Neural cell (in vitro differentiated cells): ENCODE measurements at regions not wholly inside any gene's neighbourhood (a gene's known extent, or its start where the extent isn't known, plus 50 kb on each side); places are given as distances from the start of the nearest gene placed in this dataset.

ENCODE experiments used
- H2AFZ ChIP-seq: fragments of 200-600, 300-800 bp; sonication (generic), shearing (Covaris generic); 2 replicates; pipeline ENCODE4 v1.6.0; 2014; ENCODE audit warnings: low read depth, mild to moderate bottlenecking, antibody characterized with exemption, low read length, moderate library complexity
- H3F3A ChIP-seq: fragments of 200-600 bp; shearing (Covaris generic); 2 replicates; pipeline ENCODE4 v1.6.1; 2016; ENCODE audit warnings: mild to moderate bottlenecking, moderate library complexity, mixed read lengths, antibody characterized with exemption, low read length; ENCODE audit not compliant: insufficient read depth, poor library complexity, severe bottlenecking
- H3K27ac ChIP-seq: fragments of 200-600, 300-800 bp; sonication (generic), shearing (Covaris generic); 2 replicates; pipeline ENCODE4 v1.5.1; 2014; ENCODE audit warnings: mild to moderate bottlenecking, low read length, moderate library complexity
- H3K27me3 ChIP-seq: fragments of 300-800, 200-600 bp; sonication (generic), shearing (Covaris generic); 2 replicates; pipeline ENCODE4 v1.6.0; 2014; ENCODE audit warnings: mild to moderate bottlenecking, low read depth, low read length, moderate library complexity; ENCODE audit not compliant: insufficient read depth
- H3K36me3 ChIP-seq: fragments of 300-800, 200-600 bp; sonication (generic), shearing (Covaris generic); 2 replicates; pipeline ENCODE4 v1.5.1; 2014; ENCODE audit warnings: mild to moderate bottlenecking, antibody characterized with exemption, low read length, moderate library complexity; ENCODE audit not compliant: insufficient read depth
- H3K4me2 ChIP-seq: fragments of 300-800, 200-600 bp; sonication (generic), shearing (Covaris generic); 2 replicates; pipeline ENCODE4 v1.6.0; 2014; ENCODE audit warnings: mild to moderate bottlenecking, low read length
- H3K4me3 ChIP-seq: fragments of 300-800, 200-600 bp; sonication (generic), shearing (Covaris generic); 2 replicates; pipeline ENCODE4 v1.5.1; 2014; ENCODE audit warnings: mild to moderate bottlenecking, low read length, moderate library complexity
- H3K79me2 ChIP-seq: fragments of 200-600 bp; shearing (Covaris generic); replicated peaks from 2 replicates; pipeline ENCODE4 v1.6.0; 2014; ENCODE audit warnings: mild to moderate bottlenecking, low read length, moderate library complexity; ENCODE audit not compliant: insufficient read depth
- H3K9ac ChIP-seq: fragments of 300-800, 200-600 bp; sonication (generic), shearing (Covaris generic); 2 replicates; pipeline ENCODE4 v1.6.1; 2016; ENCODE audit warnings: mild to moderate bottlenecking, low read length, mixed read lengths
- H3K9me2 ChIP-seq: fragments of 200-600 bp; shearing (Covaris generic); 2 replicates; pipeline ENCODE4 v1.6.1; 2016; ENCODE audit warnings: mild to moderate bottlenecking, low read length, mixed read lengths; ENCODE audit not compliant: insufficient read depth
- H3K9me3 ChIP-seq: fragments of 200-600, 300-800 bp; sonication (generic), shearing (Covaris generic); 2 replicates; pipeline ENCODE4 v1.6.1; 2016; ENCODE audit warnings: mild to moderate bottlenecking, mixed run types, low read length, moderate library complexity, mixed read lengths
- H4K20me1 ChIP-seq: fragments of 200-600 bp; shearing (Covaris generic); 2 replicates; pipeline ENCODE4 v1.6.1; 2016; ENCODE audit warnings: mild to moderate bottlenecking, mixed run types; ENCODE audit not compliant: insufficient read depth
- EP300 ChIP-seq: fragments of 450-650 bp; conservative IDR thresholded peaks from 2 replicates; pipeline ENCODE4 v1.6.1; 2014; ENCODE audit warnings: antibody characterized with exemption, mild to moderate bottlenecking, moderate library complexity; ENCODE audit not compliant: poor library complexity, severe bottlenecking
- EZH2 ChIP-seq: fragments of 200-600, 300-800 bp; shearing (Covaris generic), sonication (generic); IDR thresholded peaks from 2 replicates; pipeline ENCODE4 v1.6.1; 2014; ENCODE audit warnings: antibody characterized with exemption, low read length, borderline replicate concordance, mild to moderate bottlenecking; ENCODE audit not compliant: insufficient read depth, poor library complexity, severe bottlenecking
- MXI1 ChIP-seq: fragments of 450-650 bp; conservative IDR thresholded peaks from 2 replicates; pipeline ENCODE4 v1.6.1; 2014; ENCODE audit warnings: antibody characterized with exemption, mild to moderate bottlenecking; ENCODE audit not compliant: poor library complexity, severe bottlenecking
- POLR2AphosphoS5 ChIP-seq: IDR thresholded peaks from 2 replicates; pipeline ENCODE4 v1.6.1; 2012
- RAD21 ChIP-seq: fragments of 450-650 bp; conservative IDR thresholded peaks from 2 replicates; pipeline ENCODE4 v1.6.1; 2014; ENCODE audit warnings: antibody characterized with exemption, mild to moderate bottlenecking, moderate library complexity
- SMC3 ChIP-seq: fragments of 450-650 bp; conservative IDR thresholded peaks from 2 replicates; pipeline ENCODE4 v1.6.1; 2014; ENCODE audit warnings: antibody characterized with exemption, mild to moderate bottlenecking, moderate library complexity; ENCODE audit not compliant: poor library complexity
- TAF1 ChIP-seq: IDR thresholded peaks from 2 replicates; pipeline ENCODE4 v1.6.1; 2012; ENCODE audit warnings: low read depth
- TF ChIP-seq, protein P1 (sequence below): fragments of 450-650 bp; IDR thresholded peaks from 2 replicates; pipeline ENCODE4 v1.5.1; 2014; ENCODE audit warnings: antibody characterized with exemption, mild to moderate bottlenecking, moderate library complexity; ENCODE audit not compliant: poor library complexity, severe bottlenecking
- TF ChIP-seq, protein P2 (sequence below): IDR thresholded peaks from 2 replicates; pipeline ENCODE4 v1.6.1; 2012; ENCODE audit warnings: borderline replicate concordance

- Histone ChIP-seq H3K9me2 (no peaks in the 10 kb centered on the region), H2AFZ (no peak overlapping the region), H3K4me3 (no peak overlapping the region), H3F3A (no peaks in the 10 kb centered on the region), H3K9ac (no peak overlapping the region), H3K9me3 (no peaks in the 10 kb centered on the region), H3K4me2 (no peak overlapping the region), H4K20me1 (no peaks in the 10 kb centered on the region), H3K27me3 (no peaks in the 10 kb centered on the region), H3K27ac (no peak overlapping the region), H3K79me2 (no peaks in the 10 kb centered on the region), H3K36me3 (no peaks in the 10 kb centered on the region)
- TF ChIP-seq, protein P1, sequence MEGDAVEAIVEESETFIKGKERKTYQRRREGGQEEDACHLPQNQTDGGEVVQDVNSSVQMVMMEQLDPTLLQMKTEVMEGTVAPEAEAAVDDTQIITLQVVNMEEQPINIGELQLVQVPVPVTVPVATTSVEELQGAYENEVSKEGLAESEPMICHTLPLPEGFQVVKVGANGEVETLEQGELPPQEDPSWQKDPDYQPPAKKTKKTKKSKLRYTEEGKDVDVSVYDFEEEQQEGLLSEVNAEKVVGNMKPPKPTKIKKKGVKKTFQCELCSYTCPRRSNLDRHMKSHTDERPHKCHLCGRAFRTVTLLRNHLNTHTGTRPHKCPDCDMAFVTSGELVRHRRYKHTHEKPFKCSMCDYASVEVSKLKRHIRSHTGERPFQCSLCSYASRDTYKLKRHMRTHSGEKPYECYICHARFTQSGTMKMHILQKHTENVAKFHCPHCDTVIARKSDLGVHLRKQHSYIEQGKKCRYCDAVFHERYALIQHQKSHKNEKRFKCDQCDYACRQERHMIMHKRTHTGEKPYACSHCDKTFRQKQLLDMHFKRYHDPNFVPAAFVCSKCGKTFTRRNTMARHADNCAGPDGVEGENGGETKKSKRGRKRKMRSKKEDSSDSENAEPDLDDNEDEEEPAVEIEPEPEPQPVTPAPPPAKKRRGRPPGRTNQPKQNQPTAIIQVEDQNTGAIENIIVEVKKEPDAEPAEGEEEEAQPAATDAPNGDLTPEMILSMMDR = no peak
- TF ChIP-seq EP300 = no peak
- no peak for TF ChIP-seq TAF1
- TF ChIP-seq EZH2 = no peak
- TF ChIP-seq SMC3 = no peak
- no peak for TF ChIP-seq MXI1
- TF ChIP-seq POLR2AphosphoS5 = no peak
- no peak for TF ChIP-seq RAD21
- TF ChIP-seq, protein P2, sequence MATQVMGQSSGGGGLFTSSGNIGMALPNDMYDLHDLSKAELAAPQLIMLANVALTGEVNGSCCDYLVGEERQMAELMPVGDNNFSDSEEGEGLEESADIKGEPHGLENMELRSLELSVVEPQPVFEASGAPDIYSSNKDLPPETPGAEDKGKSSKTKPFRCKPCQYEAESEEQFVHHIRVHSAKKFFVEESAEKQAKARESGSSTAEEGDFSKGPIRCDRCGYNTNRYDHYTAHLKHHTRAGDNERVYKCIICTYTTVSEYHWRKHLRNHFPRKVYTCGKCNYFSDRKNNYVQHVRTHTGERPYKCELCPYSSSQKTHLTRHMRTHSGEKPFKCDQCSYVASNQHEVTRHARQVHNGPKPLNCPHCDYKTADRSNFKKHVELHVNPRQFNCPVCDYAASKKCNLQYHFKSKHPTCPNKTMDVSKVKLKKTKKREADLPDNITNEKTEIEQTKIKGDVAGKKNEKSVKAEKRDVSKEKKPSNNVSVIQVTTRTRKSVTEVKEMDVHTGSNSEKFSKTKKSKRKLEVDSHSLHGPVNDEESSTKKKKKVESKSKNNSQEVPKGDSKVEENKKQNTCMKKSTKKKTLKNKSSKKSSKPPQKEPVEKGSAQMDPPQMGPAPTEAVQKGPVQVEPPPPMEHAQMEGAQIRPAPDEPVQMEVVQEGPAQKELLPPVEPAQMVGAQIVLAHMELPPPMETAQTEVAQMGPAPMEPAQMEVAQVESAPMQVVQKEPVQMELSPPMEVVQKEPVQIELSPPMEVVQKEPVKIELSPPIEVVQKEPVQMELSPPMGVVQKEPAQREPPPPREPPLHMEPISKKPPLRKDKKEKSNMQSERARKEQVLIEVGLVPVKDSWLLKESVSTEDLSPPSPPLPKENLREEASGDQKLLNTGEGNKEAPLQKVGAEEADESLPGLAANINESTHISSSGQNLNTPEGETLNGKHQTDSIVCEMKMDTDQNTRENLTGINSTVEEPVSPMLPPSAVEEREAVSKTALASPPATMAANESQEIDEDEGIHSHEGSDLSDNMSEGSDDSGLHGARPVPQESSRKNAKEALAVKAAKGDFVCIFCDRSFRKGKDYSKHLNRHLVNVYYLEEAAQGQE = no peak
Observed at GRCh38 chr4:106618956-106619355, 250.4 kb upstream of the GIMD1 start.

- Histone ChIP-seq H3K27me3 (no peaks in the 10 kb centered on the region), H3K27ac (no peak overlapping the region), H3K79me2 (no peaks in the 10 kb centered on the region), H4K20me1 (no peaks in the 10 kb centered on the region), H3K36me3 (no peaks in the 10 kb centered on the region), H3K4me3 (no peak overlapping the region), H3K4me2 (no peak overlapping the region), H3K9ac (no peak overlapping the region), H3K9me2 (no peaks in the 10 kb centered on the region), H3F3A (no peaks in the 10 kb centered on the region), H3K9me3 (no peaks in the 10 kb centered on the region), H2AFZ (no peak overlapping the region)
- TF ChIP-seq EZH2 (no peak), POLR2AphosphoS5 (no peak), TAF1 (no peak), RAD21 (no peak), SMC3 (no peak), MXI1 (no peak), EP300 (no peak)
- TF ChIP-seq, protein P1 = no peak
- TF ChIP-seq, protein P2 = no peak
Observed at GRCh38 chr4:106615961-106616360, 247.4 kb upstream of the GIMD1 start.
